Liver (tissue), 8 donors: ENCODE measurements at regions not wholly inside any gene's neighbourhood (a gene's known extent, or its start where the extent isn't known, plus 50 kb on each side); places are given as distances from the start of the nearest gene placed in this dataset.

Source experiments
- DNase-seq: peaks from one replicate; pipeline ENCODE4 v3.0.0-alpha.2; 2017; ENCODE audit warnings: low spot score
- H3K27ac ChIP-seq, 2 donors: one replicate each; pipeline ENCODE4 v1.7.0; 2013; ENCODE audit warnings: inconsistent platforms in 2 of 2, low read length in 2 of 2, control low read depth in 1 of 2, low read depth in 1 of 2, mild to moderate bottlenecking in 1 of 2
- H3K27me3 ChIP-seq, 4 donors: one replicate each; pipeline versions ENCODE4 v1.6.1 to v1.7.0; 2013; ENCODE audit warnings: low read length in 3 of 4, inconsistent platforms in 1 of 4, mild to moderate bottlenecking in 1 of 4, moderate library complexity in 1 of 4; ENCODE audit not compliant: control insufficient read depth in 4 of 4, insufficient read depth in 4 of 4
- H3K36me3 ChIP-seq, 4 donors: one replicate each; pipeline versions ENCODE4 v1.6.1 to v1.7.0; 2013; ENCODE audit warnings: low read length in 3 of 4, mild to moderate bottlenecking in 3 of 4, low read depth in 1 of 4, moderate library complexity in 1 of 4; ENCODE audit not compliant: control insufficient read depth in 4 of 4, insufficient read depth in 3 of 4
- H3K4me1 ChIP-seq, 4 donors: one replicate each; pipeline versions ENCODE4 v1.6.1 to v1.7.0; 2013; ENCODE audit warnings: low read length in 3 of 4, mild to moderate bottlenecking in 3 of 4, moderate library complexity in 1 of 4; ENCODE audit not compliant: control insufficient read depth in 4 of 4, insufficient read depth in 4 of 4
- H3K4me3 ChIP-seq, 3 donors: one replicate each; pipeline versions ENCODE4 v1.6.1 to v1.7.0; 2013; ENCODE audit warnings: low read length in 3 of 3, control low read depth in 1 of 3, low read depth in 1 of 3, mild to moderate bottlenecking in 1 of 3
- H3K9ac ChIP-seq, 2 donors: one replicate each; pipeline ENCODE4 v1.7.0; 2013; ENCODE audit warnings: low read length in 2 of 2, mild to moderate bottlenecking in 2 of 2, moderate library complexity in 2 of 2, control low read depth in 1 of 2, low read depth in 1 of 2
- H3K9me3 ChIP-seq, 4 donors: one replicate each; pipeline versions ENCODE4 v1.6.1 to v1.7.0; 2013; ENCODE audit warnings: low read length in 3 of 4; ENCODE audit not compliant: control insufficient read depth in 4 of 4
- EGR1 ChIP-seq, 2 donors: IDR thresholded peaks; 2 replicates each; pipeline ENCODE4 v1.6.1; 2016 to 2018; ENCODE audit warnings: antibody characterized with exemption in 2 of 2, low read depth in 2 of 2
- FOXA1 ChIP-seq: IDR thresholded peaks from 2 replicates; pipeline ENCODE4 v1.6.1; 2016; ENCODE audit warnings: antibody characterized with exemption
- FOXA2 ChIP-seq: IDR thresholded peaks from 2 replicates; pipeline ENCODE4 v1.6.1; 2016; ENCODE audit warnings: antibody characterized with exemption
- GABPA ChIP-seq, 2 donors: IDR thresholded peaks in 1 of 2; conservative IDR thresholded peaks in 1 of 2; 2 replicates each; pipeline ENCODE4 v1.6.1; 2016; ENCODE audit warnings: antibody characterized with exemption in 2 of 2, mild to moderate bottlenecking in 1 of 2, moderate library complexity in 1 of 2
- HNF4A ChIP-seq, 2 donors: conservative IDR thresholded peaks; 2 replicates each; pipeline ENCODE4 v1.6.1; 2016; ENCODE audit warnings: antibody characterized with exemption in 2 of 2, mild to moderate bottlenecking in 2 of 2
- HNF4G ChIP-seq: IDR thresholded peaks from 2 replicates; pipeline ENCODE4 v1.6.1; 2016; ENCODE audit warnings: antibody characterized with exemption
- JUND ChIP-seq, 2 donors: IDR thresholded peaks; 2 replicates each; pipeline ENCODE4 v1.6.1; 2016; ENCODE audit warnings: antibody characterized with exemption in 2 of 2
- NR2F2 ChIP-seq: IDR thresholded peaks from 2 replicates; pipeline ENCODE4 v1.6.1; 2016; ENCODE audit warnings: antibody characterized with exemption
- RAD21 ChIP-seq, 2 donors: IDR thresholded peaks; 2 replicates each; pipeline ENCODE4 v1.6.1; 2016; ENCODE audit warnings: antibody characterized with exemption in 2 of 2, mild to moderate bottlenecking in 2 of 2
- RXRA ChIP-seq, 2 donors: IDR thresholded peaks; 2 replicates each; pipeline ENCODE4 v1.6.1; 2017 to 2018; ENCODE audit warnings: antibody characterized with exemption in 2 of 2, mild to moderate bottlenecking in 1 of 2
- SP1 ChIP-seq: IDR thresholded peaks from 2 replicates; pipeline ENCODE4 v1.6.1; 2018; ENCODE audit warnings: antibody characterized with exemption, mild to moderate bottlenecking
- TAF1 ChIP-seq: conservative IDR thresholded peaks from 2 replicates; pipeline ENCODE4 v1.6.1; 2016; ENCODE audit warnings: antibody characterized with exemption, mild to moderate bottlenecking
- YY1 ChIP-seq: IDR thresholded peaks from 2 replicates; pipeline ENCODE4 v1.6.1; 2016; ENCODE audit warnings: antibody characterized with exemption, mild to moderate bottlenecking
- WGBS: extraction: QIAGEN DNeasy Blood & Tissue Kit; methylation state at CpG from one replicate; pipeline ENCODE4 v1.1.7; 2013; 5-methylcytosine and 5-hydroxymethylcytosine counted together
- TF ChIP-seq, protein P1 (sequence below): IDR thresholded peaks from 2 replicates; pipeline ENCODE4 v1.6.1; 2016; ENCODE audit warnings: antibody characterized with exemption
- TF ChIP-seq, protein P2 (sequence below): fragments of 150-350 bp; IDR thresholded peaks from 2 replicates; pipeline ENCODE4 v1.5.1; 2017; ENCODE audit warnings: improper control_type of control experiment, low read depth, low read length; ENCODE audit not compliant: missing input control
- TF ChIP-seq, protein P3 (sequence below): IDR thresholded peaks from 2 replicates; pipeline ENCODE4 v1.6.1; 2016; ENCODE audit warnings: antibody characterized with exemption
- TF ChIP-seq, protein P4 (sequence below): IDR thresholded peaks from 2 replicates; pipeline ENCODE4 v1.6.1; 2016; ENCODE audit warnings: antibody characterized with exemption
- TF ChIP-seq, protein P5 (sequence below): IDR thresholded peaks from 2 replicates; pipeline ENCODE4 v1.6.1; 2016; ENCODE audit warnings: antibody characterized with exemption, mild to moderate bottlenecking
- donor health status: healthy.
- donor health status: healthy.
- donor health status: healthy.
- donor health status: healthy.
- donor health status: healthy.

DNA sequence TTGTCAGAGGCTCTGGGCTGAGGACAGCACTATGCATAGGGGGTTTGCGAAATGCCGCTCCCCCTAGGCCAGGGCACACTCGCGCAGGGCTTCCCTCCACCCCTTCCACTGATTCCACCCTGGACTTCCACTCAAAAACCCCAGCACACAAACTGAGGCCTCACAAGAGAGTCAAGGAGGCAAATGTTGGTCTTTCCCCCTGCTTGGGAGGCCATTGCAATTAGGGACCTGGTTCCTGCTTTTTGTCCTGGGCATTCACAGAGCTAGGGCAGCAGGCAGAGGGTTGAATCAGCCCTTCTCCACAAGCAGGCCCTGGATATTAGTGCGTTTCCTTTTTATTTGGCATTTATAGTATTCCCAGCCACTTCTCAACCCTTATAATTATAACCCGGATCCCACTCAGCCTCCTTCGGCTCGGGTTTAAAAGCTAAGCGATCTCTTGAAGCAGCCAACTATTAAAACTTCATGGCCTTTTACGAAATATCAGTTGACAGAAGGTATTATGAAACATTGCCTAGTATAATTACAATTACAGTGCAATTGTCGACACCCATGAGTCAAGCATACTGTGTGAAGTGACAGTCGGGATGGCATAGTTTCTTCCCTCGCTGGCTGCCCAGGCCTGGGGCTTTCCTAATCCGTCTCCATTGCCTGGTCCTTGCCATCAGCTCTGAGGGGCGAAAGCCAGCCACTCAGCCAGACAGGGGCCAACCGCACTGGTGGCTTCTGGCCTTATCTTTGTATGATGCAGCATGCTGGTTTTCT, 285.5 kb upstream of the MAP3K1 start:
- Histone ChIP-seq H3K27ac (no peak overlapping the region), H3K4me3 (no peak overlapping the region), H3K36me3 (no peaks in the 10 kb centered on the region), H3K9me3 (no peaks in the 10 kb centered on the region), H3K4me1 (no peaks in the 10 kb centered on the region), H3K9ac (no peak overlapping the region), H3K27me3 (no peaks in the 10 kb centered on the region)
- DNase-seq = no peak
- 91% methylated on average over 16 of the region's 16 CpGs for WGBS
- no peak for TF ChIP-seq SP1
- TF ChIP-seq FOXA1 = no peak
- TF ChIP-seq YY1 = no peak
- TF ChIP-seq HNF4G = no peak
- TF ChIP-seq, protein P1, sequence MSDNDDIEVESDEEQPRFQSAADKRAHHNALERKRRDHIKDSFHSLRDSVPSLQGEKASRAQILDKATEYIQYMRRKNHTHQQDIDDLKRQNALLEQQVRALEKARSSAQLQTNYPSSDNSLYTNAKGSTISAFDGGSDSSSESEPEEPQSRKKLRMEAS = no peak
- TF ChIP-seq JUND (IDR thresholded peaks at IDR 0.05) = no peak
- TF ChIP-seq, protein P2, sequence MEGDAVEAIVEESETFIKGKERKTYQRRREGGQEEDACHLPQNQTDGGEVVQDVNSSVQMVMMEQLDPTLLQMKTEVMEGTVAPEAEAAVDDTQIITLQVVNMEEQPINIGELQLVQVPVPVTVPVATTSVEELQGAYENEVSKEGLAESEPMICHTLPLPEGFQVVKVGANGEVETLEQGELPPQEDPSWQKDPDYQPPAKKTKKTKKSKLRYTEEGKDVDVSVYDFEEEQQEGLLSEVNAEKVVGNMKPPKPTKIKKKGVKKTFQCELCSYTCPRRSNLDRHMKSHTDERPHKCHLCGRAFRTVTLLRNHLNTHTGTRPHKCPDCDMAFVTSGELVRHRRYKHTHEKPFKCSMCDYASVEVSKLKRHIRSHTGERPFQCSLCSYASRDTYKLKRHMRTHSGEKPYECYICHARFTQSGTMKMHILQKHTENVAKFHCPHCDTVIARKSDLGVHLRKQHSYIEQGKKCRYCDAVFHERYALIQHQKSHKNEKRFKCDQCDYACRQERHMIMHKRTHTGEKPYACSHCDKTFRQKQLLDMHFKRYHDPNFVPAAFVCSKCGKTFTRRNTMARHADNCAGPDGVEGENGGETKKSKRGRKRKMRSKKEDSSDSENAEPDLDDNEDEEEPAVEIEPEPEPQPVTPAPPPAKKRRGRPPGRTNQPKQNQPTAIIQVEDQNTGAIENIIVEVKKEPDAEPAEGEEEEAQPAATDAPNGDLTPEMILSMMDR = no peak
- no peak for TF ChIP-seq GABPA (IDR thresholded peaks at IDR 0.05 in 1 of 2, conservative IDR thresholded peaks at IDR 0.05 in 1 of 2)
- TF ChIP-seq RXRA (IDR thresholded peaks at IDR 0.05) = no peak
- TF ChIP-seq RAD21 (IDR thresholded peaks at IDR 0.05) = no peak
- TF ChIP-seq, protein P3, sequence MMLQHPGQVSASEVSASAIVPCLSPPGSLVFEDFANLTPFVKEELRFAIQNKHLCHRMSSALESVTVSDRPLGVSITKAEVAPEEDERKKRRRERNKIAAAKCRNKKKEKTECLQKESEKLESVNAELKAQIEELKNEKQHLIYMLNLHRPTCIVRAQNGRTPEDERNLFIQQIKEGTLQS = no peak
- TF ChIP-seq EGR1 (IDR thresholded peaks at IDR 0.05; ENCODE audit: low read depth in 2 of 2) = no peak
- no peak for TF ChIP-seq NR2F2
- TF ChIP-seq, protein P4, sequence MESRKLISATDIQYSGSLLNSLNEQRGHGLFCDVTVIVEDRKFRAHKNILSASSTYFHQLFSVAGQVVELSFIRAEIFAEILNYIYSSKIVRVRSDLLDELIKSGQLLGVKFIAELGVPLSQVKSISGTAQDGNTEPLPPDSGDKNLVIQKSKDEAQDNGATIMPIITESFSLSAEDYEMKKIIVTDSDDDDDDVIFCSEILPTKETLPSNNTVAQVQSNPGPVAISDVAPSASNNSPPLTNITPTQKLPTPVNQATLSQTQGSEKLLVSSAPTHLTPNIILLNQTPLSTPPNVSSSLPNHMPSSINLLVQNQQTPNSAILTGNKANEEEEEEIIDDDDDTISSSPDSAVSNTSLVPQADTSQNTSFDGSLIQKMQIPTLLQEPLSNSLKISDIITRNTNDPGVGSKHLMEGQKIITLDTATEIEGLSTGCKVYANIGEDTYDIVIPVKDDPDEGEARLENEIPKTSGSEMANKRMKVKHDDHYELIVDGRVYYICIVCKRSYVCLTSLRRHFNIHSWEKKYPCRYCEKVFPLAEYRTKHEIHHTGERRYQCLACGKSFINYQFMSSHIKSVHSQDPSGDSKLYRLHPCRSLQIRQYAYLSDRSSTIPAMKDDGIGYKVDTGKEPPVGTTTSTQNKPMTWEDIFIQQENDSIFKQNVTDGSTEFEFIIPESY = no peak
- no peak for TF ChIP-seq TAF1
- no peak for TF ChIP-seq FOXA2
- TF ChIP-seq, protein P5, sequence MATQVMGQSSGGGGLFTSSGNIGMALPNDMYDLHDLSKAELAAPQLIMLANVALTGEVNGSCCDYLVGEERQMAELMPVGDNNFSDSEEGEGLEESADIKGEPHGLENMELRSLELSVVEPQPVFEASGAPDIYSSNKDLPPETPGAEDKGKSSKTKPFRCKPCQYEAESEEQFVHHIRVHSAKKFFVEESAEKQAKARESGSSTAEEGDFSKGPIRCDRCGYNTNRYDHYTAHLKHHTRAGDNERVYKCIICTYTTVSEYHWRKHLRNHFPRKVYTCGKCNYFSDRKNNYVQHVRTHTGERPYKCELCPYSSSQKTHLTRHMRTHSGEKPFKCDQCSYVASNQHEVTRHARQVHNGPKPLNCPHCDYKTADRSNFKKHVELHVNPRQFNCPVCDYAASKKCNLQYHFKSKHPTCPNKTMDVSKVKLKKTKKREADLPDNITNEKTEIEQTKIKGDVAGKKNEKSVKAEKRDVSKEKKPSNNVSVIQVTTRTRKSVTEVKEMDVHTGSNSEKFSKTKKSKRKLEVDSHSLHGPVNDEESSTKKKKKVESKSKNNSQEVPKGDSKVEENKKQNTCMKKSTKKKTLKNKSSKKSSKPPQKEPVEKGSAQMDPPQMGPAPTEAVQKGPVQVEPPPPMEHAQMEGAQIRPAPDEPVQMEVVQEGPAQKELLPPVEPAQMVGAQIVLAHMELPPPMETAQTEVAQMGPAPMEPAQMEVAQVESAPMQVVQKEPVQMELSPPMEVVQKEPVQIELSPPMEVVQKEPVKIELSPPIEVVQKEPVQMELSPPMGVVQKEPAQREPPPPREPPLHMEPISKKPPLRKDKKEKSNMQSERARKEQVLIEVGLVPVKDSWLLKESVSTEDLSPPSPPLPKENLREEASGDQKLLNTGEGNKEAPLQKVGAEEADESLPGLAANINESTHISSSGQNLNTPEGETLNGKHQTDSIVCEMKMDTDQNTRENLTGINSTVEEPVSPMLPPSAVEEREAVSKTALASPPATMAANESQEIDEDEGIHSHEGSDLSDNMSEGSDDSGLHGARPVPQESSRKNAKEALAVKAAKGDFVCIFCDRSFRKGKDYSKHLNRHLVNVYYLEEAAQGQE = no peak
- TF ChIP-seq HNF4A (conservative IDR thresholded peaks at IDR 0.05) = no peak
